Panc1 (cell line): ENCODE measurements at regions not wholly inside any gene's neighbourhood (a gene's known extent, or its start where the extent isn't known, plus 50 kb on each side); places are given as distances from the start of the nearest gene placed in this dataset.

ENCODE experiments used
- ATAC-seq: fragments of 200-7000 bp; cut with Tn5 transposase; 2 replicates; pipeline ENCODE4 v1.9.1; 2020; ENCODE audit warnings: mild to moderate bottlenecking, moderate library complexity
- BruUV-seq: library from RNA; stranded (reverse); fragments of 400-500 nt; replicated peaks from 2 replicates; lab custom pipeline; 2021; lab: Mats Ljungman, UMichigan
- CTCF ChIA-PET: fragments of 300-600 bp; sonication (Branson Sonifier 250); formaldehyde crosslinking; loops from one replicate; lab custom pipeline; 2022; ENCODE audit warnings: antibody characterized with exemption; lab: Charles Lee
- POLR2A ChIA-PET: fragments of 300-600 bp; sonication (Branson Sonifier 250); formaldehyde crosslinking; loops from one replicate; lab custom pipeline; 2022; ENCODE audit warnings: antibody characterized with exemption; lab: Charles Lee
- DNase-seq: peaks from one replicate; pipeline ENCODE4 v3.0.0-alpha.2; 2010; ENCODE audit warnings: low read depth, low spot score
- H3K27ac ChIP-seq: 2 replicates; pipeline ENCODE4 v1.5.1; 2011; ENCODE audit warnings: mild to moderate bottlenecking, low read length, inconsistent platforms
- H3K27me3 ChIP-seq: fragments of 200-500 bp; sonication (Bioruptor generic); 2 replicates; pipeline ENCODE4 v1.6.0; 2014; ENCODE audit warnings: low read length, inconsistent platforms; ENCODE audit not compliant: control insufficient read depth, insufficient read depth
- H3K36me3 ChIP-seq: fragments of 200-500 bp; sonication (Bioruptor generic); 2 replicates; pipeline ENCODE4 v1.5.1; 2014; ENCODE audit warnings: inconsistent platforms, mild to moderate bottlenecking, low read length, moderate library complexity; ENCODE audit not compliant: control insufficient read depth, insufficient read depth
- H3K4me1 ChIP-seq: 2 replicates; pipeline ENCODE4 v1.5.1; 2011; ENCODE audit warnings: inconsistent platforms, mild to moderate bottlenecking, low read length, moderate library complexity; ENCODE audit not compliant: control insufficient read depth, insufficient read depth
- H3K4me3 ChIP-seq, 2 experiments: 2 replicates each; pipeline ENCODE4 v1.5.1; 2011 to 2012; ENCODE audit warnings: low read depth in 2 of 2, low read length in 2 of 2, mild to moderate bottlenecking in 2 of 2, inconsistent platforms in 1 of 2, moderate library complexity in 1 of 2
- H3K9me3 ChIP-seq: fragments of 200-500 bp; sonication (Bioruptor generic); 2 replicates; pipeline ENCODE4 v1.5.1; 2014; ENCODE audit warnings: low read depth, mild to moderate bottlenecking, inconsistent platforms, low read length, moderate library complexity; ENCODE audit not compliant: control insufficient read depth, insufficient read depth
- POLR2AphosphoS5 ChIP-seq: IDR thresholded peaks from 2 replicates; pipeline ENCODE4 v1.6.1; 2012; ENCODE audit warnings: mild to moderate bottlenecking, low read depth, low read length, moderate library complexity
- REST ChIP-seq, 2 experiments: IDR thresholded peaks; 2 replicates each; pipeline ENCODE4 v1.6.1; 2011 to 2012; ENCODE audit warnings: low read depth in 2 of 2, control low read depth in 1 of 2, low read length in 1 of 2, mild to moderate bottlenecking in 1 of 2, moderate library complexity in 1 of 2; ENCODE audit not compliant: insufficient read depth in 1 of 2
- SIN3A ChIP-seq: IDR thresholded peaks from 2 replicates; pipeline ENCODE4 v1.6.1; 2012; ENCODE audit warnings: low read depth, mild to moderate bottlenecking, low read length, moderate library complexity, borderline replicate concordance; ENCODE audit not compliant: insufficient read depth
- TCF7L2 ChIP-seq: IDR thresholded peaks from 2 replicates; pipeline ENCODE4 v1.6.1; 2011; ENCODE audit warnings: mild to moderate bottlenecking, low read depth, low read length, inconsistent platforms
- in situ Hi-C: cut with HindIII; loops from 2 replicates; pipeline ENCODE4 v1.10.0; 2016; ENCODE audit warnings: low sequenced_read_pairs, low pct_unique_long_range_greater_than_20kb
- intact Hi-C: fragments of 100-400 bp; cut with micrococcal nuclease; formaldehyde crosslinking; loops from one replicate; pipeline ENCODE4 v1.10.0; 2022; ENCODE audit not compliant: unreplicated experiment
- TF ChIP-seq, protein P1 (sequence below): fragments of 450-650 bp; IDR thresholded peaks from 2 replicates; pipeline ENCODE4 v1.5.1; 2017; ENCODE audit warnings: mild to moderate bottlenecking

GRCh38 chr13:109516186-109516585, 270.2 kb downstream of the IRS2 start:
- no TSS peak for BruUV-seq
- CTCF ChIA-PET, result no interaction called here

GRCh38 chr13:109510013-109510412, 276.4 kb downstream of the IRS2 start:
- ATAC-seq (no peak), DNase-seq (no peak)
- no TSS peak for BruUV-seq
- Histone ChIP-seq H3K4me1 (no peaks in the 10 kb centered on the region), H3K27ac (no peak overlapping the region), H3K9me3 (no peaks in the 10 kb centered on the region), H3K27me3 (no peaks in the 10 kb centered on the region), H3K36me3 (no peaks in the 10 kb centered on the region), H3K4me3 (no peak overlapping the region)
- intact Hi-C loops, result no loop called here
- in situ Hi-C loops, result no loop called here
- ChIA-PET POLR2A (no interaction called here), CTCF (no interaction called here)
- TF ChIP-seq REST (IDR thresholded peaks at IDR 0.05; ENCODE audit: insufficient read depth in 1 of 2, low read depth in 2 of 2, low read length in 1 of 2) (no peak), POLR2AphosphoS5 (no peak), SIN3A (no peak), TCF7L2 (no peak)

More at GRCh38 chr13:109516186-109516585, 270.2 kb downstream of the IRS2 start:
- intact Hi-C loops (no loop called here), in situ Hi-C loops (no loop called here)
- Histone ChIP-seq H3K9me3 (no peaks in the 10 kb centered on the region), H3K4me1 (no peaks in the 10 kb centered on the region), H3K36me3 (no peaks in the 10 kb centered on the region), H3K27me3 (no peaks in the 10 kb centered on the region), H3K27ac (no peak overlapping the region), H3K4me3 (no peak overlapping the region)
- POLR2A ChIA-PET, result no interaction called here
- no peak for ATAC-seq
- TF ChIP-seq SIN3A (no peak), POLR2AphosphoS5 (no peak), REST (IDR thresholded peaks at IDR 0.05; ENCODE audit: insufficient read depth in 1 of 2, low read depth in 2 of 2, low read length in 1 of 2) (no peak), TCF7L2 (no peak)
- TF ChIP-seq, protein P1, sequence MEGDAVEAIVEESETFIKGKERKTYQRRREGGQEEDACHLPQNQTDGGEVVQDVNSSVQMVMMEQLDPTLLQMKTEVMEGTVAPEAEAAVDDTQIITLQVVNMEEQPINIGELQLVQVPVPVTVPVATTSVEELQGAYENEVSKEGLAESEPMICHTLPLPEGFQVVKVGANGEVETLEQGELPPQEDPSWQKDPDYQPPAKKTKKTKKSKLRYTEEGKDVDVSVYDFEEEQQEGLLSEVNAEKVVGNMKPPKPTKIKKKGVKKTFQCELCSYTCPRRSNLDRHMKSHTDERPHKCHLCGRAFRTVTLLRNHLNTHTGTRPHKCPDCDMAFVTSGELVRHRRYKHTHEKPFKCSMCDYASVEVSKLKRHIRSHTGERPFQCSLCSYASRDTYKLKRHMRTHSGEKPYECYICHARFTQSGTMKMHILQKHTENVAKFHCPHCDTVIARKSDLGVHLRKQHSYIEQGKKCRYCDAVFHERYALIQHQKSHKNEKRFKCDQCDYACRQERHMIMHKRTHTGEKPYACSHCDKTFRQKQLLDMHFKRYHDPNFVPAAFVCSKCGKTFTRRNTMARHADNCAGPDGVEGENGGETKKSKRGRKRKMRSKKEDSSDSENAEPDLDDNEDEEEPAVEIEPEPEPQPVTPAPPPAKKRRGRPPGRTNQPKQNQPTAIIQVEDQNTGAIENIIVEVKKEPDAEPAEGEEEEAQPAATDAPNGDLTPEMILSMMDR, result no peak
- DNase-seq, result no peak
